ENCODE measurements at regions not wholly inside any gene's neighbourhood (a gene's known extent, or its start where the extent isn't known, plus 50 kb on each side); places are given as distances from the start of the nearest gene placed in this dataset.

DNA sequence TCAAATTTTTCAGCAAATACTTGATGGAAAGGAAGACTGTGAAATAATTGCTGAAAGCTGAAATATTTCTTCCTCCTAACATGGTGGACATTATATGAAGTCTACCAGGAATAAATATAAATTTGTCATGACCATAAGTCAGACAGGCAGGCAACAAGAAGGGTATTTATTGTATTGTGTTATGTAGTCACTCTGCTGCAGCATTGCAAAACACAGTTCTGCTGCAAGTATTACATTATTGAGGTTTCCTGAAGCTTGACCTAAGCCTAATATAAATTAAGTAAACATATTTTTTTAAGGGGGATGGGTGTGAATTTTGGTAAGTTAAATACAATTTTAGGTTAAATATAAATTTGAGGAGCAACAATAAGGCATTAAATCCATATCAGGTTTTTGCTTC lies 60.2 kb upstream of the MAOA start:
- no peak overlapping the region for H3K27ac ChIP-seq
- TF ChIP-seq, protein P1, sequence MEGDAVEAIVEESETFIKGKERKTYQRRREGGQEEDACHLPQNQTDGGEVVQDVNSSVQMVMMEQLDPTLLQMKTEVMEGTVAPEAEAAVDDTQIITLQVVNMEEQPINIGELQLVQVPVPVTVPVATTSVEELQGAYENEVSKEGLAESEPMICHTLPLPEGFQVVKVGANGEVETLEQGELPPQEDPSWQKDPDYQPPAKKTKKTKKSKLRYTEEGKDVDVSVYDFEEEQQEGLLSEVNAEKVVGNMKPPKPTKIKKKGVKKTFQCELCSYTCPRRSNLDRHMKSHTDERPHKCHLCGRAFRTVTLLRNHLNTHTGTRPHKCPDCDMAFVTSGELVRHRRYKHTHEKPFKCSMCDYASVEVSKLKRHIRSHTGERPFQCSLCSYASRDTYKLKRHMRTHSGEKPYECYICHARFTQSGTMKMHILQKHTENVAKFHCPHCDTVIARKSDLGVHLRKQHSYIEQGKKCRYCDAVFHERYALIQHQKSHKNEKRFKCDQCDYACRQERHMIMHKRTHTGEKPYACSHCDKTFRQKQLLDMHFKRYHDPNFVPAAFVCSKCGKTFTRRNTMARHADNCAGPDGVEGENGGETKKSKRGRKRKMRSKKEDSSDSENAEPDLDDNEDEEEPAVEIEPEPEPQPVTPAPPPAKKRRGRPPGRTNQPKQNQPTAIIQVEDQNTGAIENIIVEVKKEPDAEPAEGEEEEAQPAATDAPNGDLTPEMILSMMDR (conservative IDR thresholded peaks at IDR 0.05) = no peak

DNA sequence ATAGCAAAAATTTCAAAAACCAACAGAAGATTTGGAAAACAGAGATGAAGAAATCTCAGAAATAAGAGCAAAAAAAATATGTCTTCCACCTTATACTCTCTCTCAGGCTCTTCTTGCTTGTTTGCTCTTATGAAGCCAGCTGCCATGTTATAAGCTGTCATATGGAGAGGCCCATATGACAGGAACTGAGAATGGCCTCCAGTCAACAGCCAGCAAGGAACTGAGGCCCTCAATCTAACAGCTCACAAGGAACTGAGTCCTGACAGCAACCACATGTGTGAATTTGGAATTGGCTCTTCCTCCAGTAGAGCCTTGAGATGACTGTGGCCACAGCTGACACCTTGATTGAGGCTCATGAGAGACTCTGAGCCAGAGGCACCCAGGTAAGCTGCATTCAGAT lies 51.3 kb upstream of the MAOA start:
- TF ChIP-seq, protein P1 (conservative IDR thresholded peaks at IDR 0.05) = no peak
- H3K27ac ChIP-seq = no peak overlapping the region

DNA sequence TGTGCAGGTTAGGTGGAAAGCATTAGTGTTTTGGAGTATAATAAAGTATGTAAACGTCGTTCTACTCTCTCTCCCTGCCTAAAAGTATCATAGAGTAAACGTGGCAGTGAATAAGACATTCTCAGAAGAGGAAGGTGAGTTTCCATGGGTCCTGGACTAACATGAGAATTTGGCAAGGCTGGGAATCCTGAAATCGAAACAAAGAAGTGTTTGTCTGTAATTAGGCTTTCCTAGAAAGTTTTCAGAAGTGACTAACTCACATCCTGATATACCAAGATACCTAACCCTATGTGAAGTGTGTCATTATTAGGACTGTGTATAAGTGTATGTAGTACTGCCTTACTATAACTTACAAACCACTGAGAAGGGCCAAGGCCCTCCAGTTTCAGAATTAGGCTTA lies 50.7 kb upstream of the MAOA start:
- TF ChIP-seq, protein P1 (conservative IDR thresholded peaks at IDR 0.05) = no peak
- H3K27ac ChIP-seq = no peak overlapping the region
